SK-MEL-5 (cell line): ENCODE measurements at regions not wholly inside any gene's neighbourhood (a gene's known extent, or its start where the extent isn't known, plus 50 kb on each side); places are given as distances from the start of the nearest gene placed in this dataset.

ENCODE experiments used
- DNase-seq: peaks from one replicate; pipeline ENCODE4 v3.0.0-alpha.2; 2016; ENCODE audit warnings: low read depth, low spot score
- in situ Hi-C: cut with HindIII; loops from 2 replicates; pipeline ENCODE4 v1.10.0; 2016; ENCODE audit warnings: low sequenced_read_pairs, high pct_unique_total_duplicates, low pct_unique_long_range_greater_than_20kb

DNA sequence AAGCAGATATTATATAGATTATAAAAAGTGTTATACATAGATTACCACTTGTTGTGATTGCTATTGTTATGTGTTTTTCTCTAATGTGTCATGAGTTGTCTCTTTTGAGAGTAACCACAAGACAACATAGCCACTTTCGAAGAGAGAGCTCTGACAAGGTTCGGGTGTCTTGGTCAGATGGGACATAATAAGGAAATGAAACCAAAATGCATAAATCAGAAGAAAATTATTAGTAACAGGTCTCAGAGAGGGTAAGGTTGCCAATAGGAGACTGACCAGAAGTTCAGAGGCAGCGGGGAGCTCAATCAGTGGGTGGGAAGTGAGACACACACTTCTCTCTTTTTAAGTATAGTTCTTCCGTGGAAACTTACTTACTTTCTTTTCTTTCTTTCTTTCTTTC, 639.2 kb upstream of the POT1 start:
- no peak for DNase-seq
- in situ Hi-C loops = no loop called here

DNA sequence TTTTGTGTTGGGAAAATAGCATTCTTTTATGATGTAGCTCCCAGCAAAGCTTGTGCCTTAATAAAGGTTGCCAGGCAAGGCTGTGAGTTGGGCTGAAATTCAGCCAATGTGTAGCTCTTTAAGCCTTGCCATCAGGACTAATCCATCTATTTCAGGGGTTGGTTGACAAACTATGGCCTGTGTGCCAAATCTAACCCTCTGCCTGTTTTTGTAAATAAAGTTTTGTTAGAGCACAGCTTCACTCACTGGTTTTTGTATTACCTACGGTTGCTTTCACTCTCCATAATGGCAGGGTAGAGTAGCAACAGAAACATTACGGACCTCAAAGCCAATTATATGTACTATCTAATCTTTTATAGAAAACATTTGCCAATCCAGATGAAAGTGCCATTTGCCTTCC, 638.1 kb upstream of the POT1 start:
- DNase-seq = peak; percentile 13
- in situ Hi-C loops = no loop called here

DNA sequence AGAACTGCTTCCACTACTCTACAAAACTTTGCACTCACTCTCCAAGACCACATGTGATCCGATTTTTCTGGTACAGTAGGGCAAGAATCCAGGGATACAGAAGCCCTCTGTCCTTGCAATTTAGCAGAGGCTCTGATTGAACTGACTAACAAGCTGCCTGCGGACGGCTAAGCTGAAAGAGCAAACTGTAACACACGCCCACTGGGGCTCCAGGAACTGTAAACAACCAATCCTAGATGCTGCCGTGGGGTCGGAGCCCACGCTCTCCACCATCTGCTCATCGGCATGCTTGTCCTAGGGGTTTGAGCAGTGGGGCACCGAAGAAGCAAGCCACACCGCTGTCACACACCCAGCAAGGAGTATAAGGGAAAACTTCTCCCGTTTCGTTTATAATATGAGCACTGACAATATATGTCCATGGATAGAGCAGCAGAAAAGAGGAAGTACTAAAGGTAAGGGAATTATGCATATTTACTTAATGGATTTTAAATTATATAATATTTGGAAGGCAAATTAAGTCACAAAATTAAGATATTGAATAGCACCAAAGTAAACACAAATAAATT, 634.4 kb upstream of the POT1 start:
- DNase-seq = peak; percentile 92
- in situ Hi-C loops = no loop called here

DNA sequence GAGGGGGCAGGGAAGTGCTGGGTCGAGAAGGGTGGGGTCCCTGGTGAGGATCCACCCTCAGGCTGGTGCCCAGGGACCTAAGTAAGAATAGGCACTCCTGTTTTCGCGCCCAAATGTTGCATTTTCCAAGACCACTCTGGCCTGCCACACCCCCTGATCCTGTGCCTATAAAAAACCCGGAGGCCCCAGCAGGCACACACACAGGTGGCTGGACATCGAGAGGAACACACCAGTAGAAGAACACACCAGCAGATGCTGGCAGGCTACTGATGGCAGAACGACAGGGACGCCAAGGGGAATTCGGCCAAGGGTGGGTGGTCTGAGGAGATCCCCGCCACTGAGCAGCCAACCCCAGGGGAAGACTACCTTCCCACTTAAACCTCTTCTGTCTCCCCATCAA, 633.9 kb upstream of the POT1 start:
- in situ Hi-C loops = no loop called here
- no peak for DNase-seq

DNA sequence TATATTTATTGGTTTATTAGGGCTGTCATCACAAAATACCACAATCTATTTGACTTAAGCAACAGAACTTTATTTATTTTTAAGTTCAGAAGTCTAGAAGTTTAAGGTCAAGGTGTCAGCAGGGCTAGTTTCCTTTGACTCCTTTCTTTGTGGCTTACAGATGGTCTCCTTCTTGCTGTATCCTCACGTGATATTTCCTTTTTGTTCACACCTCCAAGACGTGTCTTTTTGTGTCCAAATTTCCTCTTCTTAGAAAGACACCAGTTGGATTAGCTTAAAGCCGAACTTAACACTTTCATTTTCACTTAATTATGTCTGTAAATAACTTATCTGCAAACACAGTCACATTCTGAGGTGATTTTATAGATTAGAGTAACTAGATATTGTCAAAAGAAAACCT, 631.4 kb upstream of the POT1 start:
- peak; percentile 45 for DNase-seq

DNA sequence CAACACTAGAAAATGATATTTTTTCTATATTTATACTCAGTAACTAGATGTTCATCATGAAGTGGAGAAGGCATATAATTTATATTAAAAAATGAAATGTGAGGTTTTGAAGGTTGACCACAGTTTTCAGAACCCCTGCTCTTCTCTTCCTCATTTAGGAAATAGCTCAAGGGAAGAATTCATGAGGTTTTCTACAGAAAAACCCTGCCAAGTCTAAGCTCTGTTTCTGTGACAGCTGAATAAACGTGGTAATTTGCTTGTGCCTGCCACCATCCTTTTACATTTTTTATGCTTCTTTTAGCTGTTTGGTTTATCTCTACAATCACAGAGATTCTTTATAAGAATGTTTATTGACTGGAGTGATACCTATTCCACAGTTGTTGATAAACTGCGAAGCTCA, 630.3 kb upstream of the POT1 start:
- in situ Hi-C loops = no loop called here
- DNase-seq = no peak

More for the DNA sequence above, 631.4 kb upstream of the POT1 start:
- in situ Hi-C loops = no loop called here

DNA sequence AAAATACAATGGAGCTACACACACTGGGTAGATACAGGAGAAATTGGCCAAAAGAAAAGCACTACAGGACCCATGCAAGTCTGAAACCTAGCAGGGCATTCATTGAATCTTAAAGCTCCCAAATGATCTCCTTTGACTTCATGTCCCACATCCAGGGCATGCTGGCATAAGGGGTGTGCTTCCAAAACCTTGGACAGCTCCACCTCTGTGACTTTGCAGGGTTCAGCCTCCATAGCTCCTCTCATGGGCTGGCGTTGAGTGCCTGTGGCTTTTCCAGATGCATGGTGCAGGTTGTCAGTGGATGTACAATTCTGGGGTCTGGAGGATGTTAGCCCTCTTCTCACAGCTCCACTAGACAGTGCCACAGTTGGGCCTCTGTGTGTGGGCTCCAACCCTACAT, 626.3 kb upstream of the POT1 start:
- in situ Hi-C loops = no loop called here
- no peak for DNase-seq

DNA sequence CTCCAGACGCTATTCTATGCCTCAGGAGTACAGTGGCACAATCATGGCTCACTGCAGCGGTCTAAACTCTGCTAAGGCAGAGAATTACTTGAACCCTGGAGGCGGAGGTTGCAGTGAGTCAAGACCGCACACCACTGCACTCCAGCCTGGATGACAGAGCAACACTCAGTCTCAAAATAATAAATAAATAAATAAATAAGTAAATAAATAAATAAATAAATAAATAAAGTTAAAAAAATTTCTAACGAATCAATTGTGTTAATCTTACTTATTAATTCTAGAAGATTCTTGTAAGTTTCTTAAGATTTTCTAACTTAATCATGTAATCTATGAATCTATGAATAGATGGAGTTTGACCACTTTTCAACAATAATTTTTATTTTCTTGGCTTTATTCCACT, 621.4 kb upstream of the POT1 start:
- in situ Hi-C loops = no loop called here
- DNase-seq = no peak

DNA sequence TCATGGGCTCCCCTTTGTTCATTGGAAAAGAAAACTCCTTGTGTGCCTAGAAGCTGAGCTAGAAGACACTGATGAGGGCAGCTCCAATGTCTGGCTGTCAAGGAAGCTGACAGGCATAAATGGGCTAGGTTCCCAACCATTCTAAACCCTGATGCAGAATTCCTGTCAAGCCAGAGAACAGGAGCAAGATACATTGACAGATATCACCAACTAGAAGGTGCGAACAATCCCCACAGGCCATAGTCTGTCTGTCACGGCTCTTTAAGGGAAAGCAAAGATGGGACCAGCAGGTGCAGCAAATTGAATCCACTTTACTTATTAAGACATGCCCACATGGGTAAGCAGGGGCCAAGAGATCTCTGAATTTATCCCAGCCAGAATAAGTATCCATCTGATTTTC, 617.9 kb upstream of the POT1 start:
- DNase-seq = no peak
- in situ Hi-C loops = no loop called here

DNA sequence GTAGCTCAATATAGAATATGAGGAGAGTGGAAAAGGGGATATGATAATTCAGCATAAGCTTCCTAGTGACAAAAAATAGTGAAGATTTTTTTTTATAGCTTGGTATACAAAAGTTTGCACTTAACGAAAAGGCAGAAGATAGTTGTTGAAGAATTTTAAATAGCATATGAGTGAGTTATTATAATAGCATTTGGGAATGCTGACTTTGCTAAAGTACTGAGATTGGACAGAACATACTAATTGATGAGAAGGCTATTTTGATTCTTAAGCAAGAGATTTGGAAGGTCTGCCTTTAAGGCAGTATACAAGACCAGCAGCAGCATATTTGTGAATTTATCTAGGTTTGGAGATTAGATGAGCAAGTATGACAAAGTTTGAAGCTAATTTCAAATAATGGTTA, 600.9 kb upstream of the POT1 start:
- no peak for DNase-seq
- in situ Hi-C loops = no loop called here

DNA sequence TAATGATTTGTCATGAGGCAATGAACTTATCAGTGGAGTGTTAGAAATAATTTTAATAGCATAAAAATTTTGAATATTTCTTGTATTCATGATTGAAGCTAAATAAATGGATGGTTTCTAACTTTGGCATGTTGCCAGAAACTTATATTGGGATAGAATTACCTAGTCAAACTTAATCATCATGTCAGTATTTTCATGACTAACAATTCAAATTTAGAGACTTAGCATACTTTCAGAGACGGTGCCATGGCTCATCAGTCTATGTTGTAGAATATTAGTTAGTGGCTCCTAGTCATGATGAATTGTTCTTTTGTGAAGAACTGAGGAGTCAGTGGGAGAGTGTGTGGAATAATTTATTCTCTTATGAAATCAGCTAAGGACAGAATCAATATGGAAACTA, 599.6 kb upstream of the POT1 start:
- in situ Hi-C loops = no loop called here
- DNase-seq = no peak

DNA sequence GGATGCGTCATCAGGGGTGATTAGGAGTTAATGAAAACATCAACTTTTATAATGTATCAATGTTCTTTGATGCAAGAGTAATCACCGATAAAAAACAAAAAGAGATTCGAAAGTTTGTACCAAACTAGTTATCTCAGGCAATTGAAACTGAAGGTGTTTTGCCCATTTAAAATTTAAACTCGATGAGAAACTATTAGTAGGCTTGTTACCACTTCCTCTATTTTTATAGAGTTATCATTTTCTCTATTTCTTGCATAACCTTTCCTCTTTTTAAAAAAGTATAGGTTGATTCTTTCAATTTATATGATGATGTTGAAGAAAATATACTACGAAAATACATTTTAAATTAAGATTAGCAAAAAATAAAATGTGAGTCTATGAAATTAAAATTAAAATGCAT, 597.3 kb upstream of the POT1 start:
- DNase-seq = no peak
- in situ Hi-C loops = no loop called here

DNA sequence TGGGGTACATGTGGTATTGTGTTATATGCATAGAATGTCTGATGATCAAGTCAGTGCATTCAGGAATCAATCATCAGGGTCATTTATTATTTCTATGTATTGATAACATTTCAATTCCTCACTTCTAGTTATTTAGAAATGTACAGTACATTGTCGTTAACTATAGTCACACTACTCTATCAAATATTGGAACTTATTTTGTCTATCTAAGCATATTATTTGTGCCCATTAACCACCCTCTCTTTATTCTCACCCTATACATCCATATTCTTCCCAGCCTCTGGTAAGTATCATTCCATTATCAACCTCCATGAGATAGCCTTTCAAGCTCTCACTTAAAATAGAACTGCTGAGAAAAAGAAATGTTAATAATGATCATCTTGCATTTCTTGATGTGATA, 596.5 kb upstream of the POT1 start:
- in situ Hi-C loops = no loop called here
- no peak for DNase-seq

DNA sequence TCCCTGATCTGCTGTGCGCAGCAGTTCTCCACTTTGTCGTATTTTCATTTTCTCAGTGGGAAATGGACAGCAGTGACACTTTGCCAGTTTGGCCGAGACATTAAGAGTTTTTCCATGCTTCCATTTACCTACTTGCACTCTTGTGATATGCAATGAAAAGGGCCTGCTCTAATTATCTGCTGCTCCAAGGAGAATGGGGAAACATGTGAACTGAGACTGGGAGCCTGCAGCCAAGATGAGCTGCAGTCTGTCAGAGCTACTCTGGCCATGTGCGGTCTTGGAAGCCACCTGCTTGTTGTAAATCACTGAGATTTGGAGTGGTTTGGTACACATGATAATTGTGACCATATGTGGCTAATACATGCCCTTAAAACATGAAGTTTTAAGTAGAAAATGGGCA, 586.6 kb upstream of the POT1 start:
- DNase-seq = no peak
- in situ Hi-C loops = no loop called here

DNA sequence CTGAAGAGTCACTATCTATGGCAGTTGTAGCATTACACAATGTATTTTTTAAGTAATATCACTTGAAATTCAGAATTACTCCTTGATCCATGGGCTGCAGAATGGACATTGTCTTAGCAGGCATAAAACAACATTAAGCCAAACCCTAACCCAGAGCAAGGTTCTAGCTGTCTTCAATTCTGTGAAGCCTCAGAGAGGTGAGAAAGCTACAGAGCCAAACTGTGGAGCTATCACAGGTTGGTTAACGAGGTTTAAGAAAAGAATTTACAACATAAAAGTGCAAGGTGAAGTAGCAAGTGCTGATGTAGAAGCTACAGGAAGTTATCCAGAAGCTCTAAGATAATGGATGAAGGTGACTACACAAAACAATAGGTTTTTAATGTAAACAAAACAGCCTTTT, 582.7 kb upstream of the POT1 start:
- in situ Hi-C loops = no loop called here
- no peak for DNase-seq

DNA sequence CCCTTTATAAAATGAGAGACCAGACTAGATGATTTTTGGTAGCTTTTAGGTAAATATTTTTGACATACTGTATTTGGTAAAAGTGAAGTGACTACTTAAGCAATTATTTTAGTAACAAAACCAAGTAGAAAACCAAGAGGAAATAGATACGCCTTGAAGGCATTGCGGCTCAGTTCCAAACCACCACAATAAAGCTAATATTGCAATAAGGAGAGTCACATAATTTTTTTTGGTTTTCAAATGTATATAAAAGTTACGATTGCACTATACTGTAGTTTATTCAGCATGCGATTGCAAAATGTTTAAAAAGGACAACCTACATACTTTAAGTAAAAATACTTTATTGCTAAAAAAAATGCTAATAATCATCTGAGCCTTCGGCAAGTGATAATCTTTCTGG, 581.7 kb upstream of the POT1 start:
- in situ Hi-C loops = no loop called here
- DNase-seq = no peak

DNA sequence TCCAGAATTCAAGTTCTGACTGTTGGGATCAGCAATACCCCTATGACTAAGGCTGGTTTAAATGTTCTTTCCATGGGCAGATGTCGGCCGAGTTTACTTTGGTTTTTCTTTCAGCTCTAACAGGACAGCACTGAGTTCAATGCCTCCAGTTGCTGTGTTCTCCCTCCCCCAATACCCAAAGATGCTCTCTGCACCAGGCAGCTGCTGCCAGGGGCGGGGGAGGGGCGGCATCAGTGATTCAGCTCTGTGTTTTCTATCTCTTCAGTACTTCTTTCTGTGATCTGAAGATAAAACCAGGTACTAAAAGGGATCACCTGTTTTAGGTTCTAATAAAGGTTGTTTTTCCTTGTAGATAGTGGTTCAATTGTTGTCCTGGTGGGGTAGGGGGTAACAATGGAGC, 576.7 kb upstream of the POT1 start:
- in situ Hi-C loops = no loop called here
- no peak for DNase-seq

DNA sequence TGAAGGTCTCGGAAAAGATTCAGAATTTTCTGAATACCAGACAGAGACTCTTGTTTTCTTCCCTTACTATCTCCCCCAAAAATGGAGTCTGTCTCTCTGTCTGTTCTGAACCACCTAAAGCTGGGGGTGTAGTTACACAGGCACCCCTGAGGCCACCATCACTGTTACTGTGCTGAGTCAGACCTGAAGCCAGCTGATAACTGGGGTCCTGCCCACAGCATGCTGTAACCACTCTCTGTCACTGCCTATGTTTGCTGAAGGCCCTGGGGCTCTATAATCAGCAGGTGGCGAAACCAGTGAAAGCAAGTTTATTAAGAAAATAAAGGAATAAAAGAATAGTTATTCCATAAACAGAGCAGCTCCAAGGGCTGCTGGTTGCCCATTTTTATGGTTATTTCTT, 575.2 kb upstream of the POT1 start:
- DNase-seq = no peak
- in situ Hi-C loops = no loop called here

DNA sequence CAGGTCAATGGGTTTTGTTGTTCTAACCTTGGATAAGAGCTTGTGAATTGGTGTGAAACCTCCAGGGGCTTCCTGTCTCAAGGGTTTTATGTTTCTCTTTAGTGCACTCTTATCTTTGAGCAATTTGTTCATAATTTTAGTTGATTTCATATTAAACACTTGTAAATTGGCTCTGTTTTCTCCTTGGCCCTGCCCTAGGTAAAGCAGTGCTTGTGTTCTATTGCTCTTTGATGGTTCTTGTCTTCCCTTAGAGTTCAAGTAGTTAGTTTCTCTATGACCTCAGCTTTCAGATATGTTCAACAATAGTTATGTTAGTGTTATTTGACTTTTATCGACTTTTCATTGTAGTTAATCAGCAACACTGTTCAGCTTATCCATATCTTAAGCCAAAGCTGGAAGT, 566.4 kb upstream of the POT1 start:
- in situ Hi-C loops = no loop called here
- DNase-seq = no peak

DNA sequence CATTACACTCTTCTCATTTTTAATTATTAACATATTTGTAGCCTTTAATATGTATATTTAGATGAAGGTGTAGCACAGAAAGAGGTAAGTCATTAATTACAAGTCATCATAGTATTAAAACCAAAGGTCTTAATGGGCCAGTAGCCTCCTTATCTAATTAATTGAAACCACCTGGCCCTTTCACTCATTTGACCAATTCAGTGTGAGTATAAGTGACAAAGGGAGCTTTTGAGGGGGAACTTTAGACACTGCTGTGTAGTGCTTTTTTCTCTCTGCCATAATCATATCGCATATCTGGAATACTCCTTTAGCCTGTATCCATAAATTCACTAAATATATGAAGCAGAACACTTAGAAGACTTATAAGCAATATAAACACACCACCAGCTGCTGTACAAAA, 562.9 kb upstream of the POT1 start:
- DNase-seq = no peak
- in situ Hi-C loops = no loop called here
